GM18907 (cell line): ENCODE measurements at regions not wholly inside any gene's neighbourhood (a gene's known extent, or its start where the extent isn't known, plus 50 kb on each side); places are given as distances from the start of the nearest gene placed in this dataset.
"Not testable (repeated sequence)": the region's sequence is repeated elsewhere in the genome, so short reads cannot be mapped to it uniquely, and the experiment has no call there.

Source experiments
- ATAC-seq: cut with Tn5 transposase; IDR thresholded peaks from one replicate; pipeline ENCODE4 v1.9.1; 2021; ENCODE audit warnings: mild to moderate bottlenecking, moderate library complexity; ENCODE audit not compliant: unreplicated experiment

DNA sequence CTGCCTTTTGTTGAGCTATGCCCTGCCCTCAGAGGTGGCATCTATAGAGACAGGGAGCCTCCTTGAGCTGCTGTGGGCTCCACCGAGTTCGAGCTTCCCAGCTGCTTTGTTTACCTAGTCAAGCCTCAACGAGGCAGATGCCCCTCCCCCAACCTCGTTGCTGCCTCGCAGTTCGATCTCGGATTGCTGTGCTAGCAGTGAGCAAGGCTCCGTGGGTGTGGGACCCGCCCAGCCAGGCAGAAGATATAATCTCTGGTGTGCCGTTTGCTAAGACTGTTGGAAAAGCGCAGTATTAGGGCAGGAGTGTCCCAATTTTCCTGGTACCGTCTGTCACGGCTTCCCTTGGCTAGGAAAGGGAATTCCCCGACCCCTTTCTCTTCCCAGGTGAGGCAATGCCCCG is 88.4 kb upstream of the CDK6 start:
- no peak for ATAC-seq

GRCh38 chr7:92917230-92917629 is 80.9 kb upstream of the CDK6 start:
- no peak for ATAC-seq

- no peak for ATAC-seq
Measured at GRCh38 chr7:92916770-92917224, 80.4 kb upstream of the CDK6 start.

DNA sequence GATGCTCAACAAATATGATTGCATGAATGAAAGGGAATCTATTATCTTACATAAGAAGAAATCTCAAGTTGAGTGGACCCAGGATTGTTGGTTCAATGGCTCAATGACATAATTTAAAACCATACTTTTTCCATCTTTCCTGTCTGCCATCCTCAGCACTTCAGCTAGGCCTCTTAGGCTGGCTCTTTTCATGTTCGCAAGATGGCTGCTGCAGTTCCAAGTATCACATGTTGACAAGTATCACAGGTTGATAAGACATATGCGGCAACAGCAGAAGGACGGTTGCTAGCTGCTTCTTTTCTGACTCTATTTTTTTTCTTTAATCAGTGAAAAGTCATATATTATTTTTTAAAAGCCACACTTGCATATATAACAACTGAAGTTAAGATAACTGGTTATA is 79.0 kb upstream of the CDK6 start:
- no peak for ATAC-seq

GRCh38 chr7:92914645-92915044 is 78.3 kb upstream of the CDK6 start:
- ATAC-seq: no peak

- ATAC-seq: no peak
Measured at GRCh38 chr7:92913849-92914248, 77.5 kb upstream of the CDK6 start.

DNA sequence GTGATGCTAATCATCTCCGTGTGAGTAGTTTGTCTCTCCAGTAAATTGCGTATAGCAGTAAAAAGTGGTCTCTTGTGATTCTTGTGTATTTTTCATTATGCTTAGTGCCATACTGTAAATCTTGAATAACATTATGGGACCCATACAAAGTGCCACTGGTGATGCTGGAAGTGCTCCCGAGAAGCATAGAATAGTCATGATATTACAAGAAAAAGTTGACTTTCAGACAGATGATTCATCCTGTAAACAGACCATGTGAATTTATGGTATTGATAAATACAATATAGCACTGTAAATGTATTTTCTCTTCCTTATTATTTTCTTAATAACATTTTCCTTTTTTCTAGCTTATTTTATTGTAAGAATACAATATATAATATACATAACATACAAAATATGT is 74.6 kb upstream of the CDK6 start:
- no peak for ATAC-seq

DNA sequence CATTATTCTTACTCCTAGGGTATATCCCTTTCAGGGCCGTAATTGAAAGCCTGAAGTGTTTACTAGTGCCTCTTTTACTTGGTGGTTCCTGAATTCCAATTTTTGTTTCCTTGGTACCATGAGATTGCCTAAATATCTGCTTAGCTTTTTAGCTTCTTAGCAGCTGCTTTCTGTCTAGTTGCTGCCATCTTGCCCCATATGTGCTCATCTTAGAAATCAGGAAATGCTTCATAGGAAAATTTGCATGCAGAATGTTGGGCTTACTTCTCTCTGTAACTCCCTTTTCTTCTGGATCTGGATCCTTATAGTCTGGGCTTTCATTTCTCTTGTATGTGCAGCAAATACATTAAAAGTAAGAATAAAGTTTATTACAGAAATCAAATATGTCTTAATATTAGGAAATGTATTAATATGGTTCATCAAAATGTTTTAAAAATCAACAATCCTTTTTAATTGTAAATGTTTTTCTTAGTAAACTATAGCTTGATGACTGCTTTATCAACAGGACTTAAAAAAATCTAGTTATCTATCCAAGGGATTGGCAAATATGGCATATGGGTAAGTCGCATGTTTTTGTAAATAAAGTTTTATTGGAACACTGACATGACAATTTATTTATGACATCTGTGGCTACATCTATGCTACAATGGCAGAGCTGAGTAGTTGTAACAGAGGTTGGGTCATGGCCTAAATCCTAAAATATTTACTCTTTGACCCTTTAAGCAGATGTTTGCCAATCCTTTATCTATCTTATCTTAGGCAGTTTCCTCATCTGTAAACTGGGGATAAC is 73.5 kb upstream of the CDK6 start:
- ATAC-seq: no peak

DNA sequence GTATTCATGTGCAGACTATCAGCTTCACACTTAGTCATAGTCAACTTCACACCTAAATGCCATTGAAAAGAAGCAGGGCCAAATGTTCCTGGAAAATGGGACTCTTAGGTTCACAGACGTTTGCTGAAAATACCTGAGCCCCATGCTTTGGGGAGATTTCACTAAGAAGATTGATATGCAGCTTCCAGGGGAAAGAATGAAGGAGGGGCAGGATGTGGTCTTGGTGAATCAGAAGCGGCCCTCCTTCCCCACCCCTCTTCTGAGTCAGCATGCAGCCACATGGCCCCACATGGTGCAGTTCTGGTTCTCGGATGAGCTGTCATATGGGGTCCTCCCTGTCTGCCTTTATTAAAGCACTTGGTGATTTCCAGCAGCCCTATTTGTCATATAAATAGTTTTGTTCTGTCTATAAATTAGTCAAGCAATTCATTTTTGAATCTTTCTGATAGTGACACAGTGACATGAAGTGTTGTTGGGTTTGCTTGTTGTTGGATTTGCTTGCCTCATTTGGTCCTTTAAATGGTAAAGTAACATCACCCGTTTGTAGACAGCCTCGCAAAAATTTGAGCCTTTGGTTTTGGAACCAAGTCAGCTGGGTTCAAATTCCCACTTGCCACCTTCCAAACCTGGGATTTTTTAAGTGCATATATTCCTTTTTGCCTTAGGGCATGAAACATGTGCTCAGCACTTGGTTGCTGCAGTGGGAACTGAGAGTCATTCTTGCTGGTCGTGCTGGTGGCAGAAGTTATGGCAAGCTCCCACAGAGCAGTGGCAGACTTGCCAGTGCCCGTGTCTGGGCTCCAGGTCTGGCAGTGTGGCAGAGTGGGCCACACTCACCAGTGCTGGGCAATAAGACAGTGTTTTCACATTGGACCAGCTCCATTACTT is 68.1 kb upstream of the CDK6 start:
- peak; percentile 100 for ATAC-seq

- ATAC-seq: no peak
Measured at GRCh38 chr7:92898798-92899197, 62.4 kb upstream of the CDK6 start.

GRCh38 chr7:92894857-92895256 is 58.5 kb upstream of the CDK6 start:
- ATAC-seq: not testable (repeated sequence)

- no peak for ATAC-seq
Measured at GRCh38 chr7:92889081-92889480, 52.7 kb upstream of the CDK6 start.
